SK-N-SH treated with all-trans-retinoic acid at 6 μM for 48 hours (cell line): ENCODE measurements at regions not wholly inside any gene's neighbourhood (a gene's known extent, or its start where the extent isn't known, plus 50 kb on each side); places are given as distances from the start of the nearest gene placed in this dataset.

Experiments
- BACH2 ChIP-seq: fragments of 250-450 bp; sonication (Bioruptor Pico); IDR thresholded peaks from 2 replicates; pipeline ENCODE4 v1.9.0; 2021; ENCODE audit warnings: mild to moderate bottlenecking, borderline replicate concordance
- ESRRG ChIP-seq: fragments of 250-450 bp; sonication (Bioruptor Pico); IDR thresholded peaks from 2 replicates; pipeline ENCODE4 v1.6.1; 2021; ENCODE audit warnings: mild to moderate bottlenecking
- ISL1 ChIP-seq: fragments of 250-450 bp; sonication (Bioruptor Pico); IDR thresholded peaks from 2 replicates; pipeline ENCODE4 v2.1.2; 2022; ENCODE audit warnings: mild to moderate bottlenecking, moderate library complexity
- PATZ1 ChIP-seq: fragments of 250-450 bp; sonication (Bioruptor Pico); IDR thresholded peaks from 2 replicates; pipeline ENCODE4 v1.8.0; 2020; ENCODE audit warnings: mild to moderate bottlenecking, moderate library complexity, borderline replicate concordance
- RARB ChIP-seq: fragments of 250-450 bp; sonication (Bioruptor Pico); IDR thresholded peaks from 2 replicates; pipeline ENCODE4 v1.8.0; 2021; ENCODE audit warnings: mild to moderate bottlenecking, moderate library complexity
- TCF4 ChIP-seq: fragments of 250-450 bp; sonication (Bioruptor Pico); IDR thresholded peaks from 2 replicates; pipeline ENCODE4 v1.8.0; 2021; ENCODE audit warnings: mild to moderate bottlenecking, moderate library complexity, borderline replicate concordance
- TOX ChIP-seq: fragments of 250-450 bp; sonication (Bioruptor Pico); IDR thresholded peaks from 2 replicates; pipeline ENCODE4 v1.8.0; 2021; ENCODE audit warnings: mild to moderate bottlenecking, moderate library complexity, borderline replicate concordance
- ZFP30 ChIP-seq: fragments of 450-650 bp; formaldehyde crosslinking; IDR thresholded peaks from 2 replicates; pipeline ENCODE4 v1.5.0; 2022; ENCODE audit warnings: mild to moderate bottlenecking, moderate library complexity
- ZNF565 ChIP-seq: fragments of 450-650 bp; formaldehyde crosslinking; conservative IDR thresholded peaks from 2 replicates; pipeline ENCODE4 v1.5.0; 2020; ENCODE audit warnings: low read depth, mild to moderate bottlenecking, moderate library complexity
- ZNF70 ChIP-seq: fragments of 450-650 bp; formaldehyde crosslinking; IDR thresholded peaks from 2 replicates; pipeline ENCODE4 v1.5.0; 2020; ENCODE audit warnings: mild to moderate bottlenecking, moderate library complexity
- TF ChIP-seq, protein P1 (sequence below): fragments of 250-450 bp; sonication (Bioruptor Pico); IDR thresholded peaks from 2 replicates; pipeline ENCODE4 v1.5.0; 2020; ENCODE audit warnings: mild to moderate bottlenecking, moderate library complexity

DNA sequence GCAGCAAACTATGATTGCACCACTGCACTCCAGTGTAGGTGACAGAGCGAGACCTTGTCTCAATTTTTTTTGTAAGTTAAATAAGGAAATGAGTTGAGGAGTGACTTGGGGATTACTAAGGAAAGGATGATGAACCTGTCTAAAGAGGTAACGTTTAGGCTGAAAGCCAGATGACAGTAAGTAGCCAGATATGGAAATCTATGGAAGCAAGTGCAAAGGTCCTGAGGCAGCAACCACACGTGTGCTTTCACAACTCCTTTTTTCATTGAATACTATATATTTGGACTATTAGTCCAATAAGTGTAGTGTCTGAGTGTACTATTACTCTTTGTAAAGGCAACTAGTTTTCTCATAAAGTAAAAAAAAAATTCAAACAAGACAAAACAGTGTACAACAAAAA is 147.4 kb downstream of the CD24 start:
- TF ChIP-seq BACH2 (CRISPR knock-in tag): no peak
- TF ChIP-seq ZNF70 (CRISPR knock-in tag): no peak
- TF ChIP-seq TCF4 (CRISPR knock-in tag): no peak
- TF ChIP-seq ISL1 (CRISPR knock-in tag): no peak
- no peak for TF ChIP-seq TOX (CRISPR knock-in tag)
- no peak for TF ChIP-seq ZFP30 (CRISPR knock-in tag)
- no peak for TF ChIP-seq PATZ1 (CRISPR knock-in tag)
- TF ChIP-seq, protein P1, sequence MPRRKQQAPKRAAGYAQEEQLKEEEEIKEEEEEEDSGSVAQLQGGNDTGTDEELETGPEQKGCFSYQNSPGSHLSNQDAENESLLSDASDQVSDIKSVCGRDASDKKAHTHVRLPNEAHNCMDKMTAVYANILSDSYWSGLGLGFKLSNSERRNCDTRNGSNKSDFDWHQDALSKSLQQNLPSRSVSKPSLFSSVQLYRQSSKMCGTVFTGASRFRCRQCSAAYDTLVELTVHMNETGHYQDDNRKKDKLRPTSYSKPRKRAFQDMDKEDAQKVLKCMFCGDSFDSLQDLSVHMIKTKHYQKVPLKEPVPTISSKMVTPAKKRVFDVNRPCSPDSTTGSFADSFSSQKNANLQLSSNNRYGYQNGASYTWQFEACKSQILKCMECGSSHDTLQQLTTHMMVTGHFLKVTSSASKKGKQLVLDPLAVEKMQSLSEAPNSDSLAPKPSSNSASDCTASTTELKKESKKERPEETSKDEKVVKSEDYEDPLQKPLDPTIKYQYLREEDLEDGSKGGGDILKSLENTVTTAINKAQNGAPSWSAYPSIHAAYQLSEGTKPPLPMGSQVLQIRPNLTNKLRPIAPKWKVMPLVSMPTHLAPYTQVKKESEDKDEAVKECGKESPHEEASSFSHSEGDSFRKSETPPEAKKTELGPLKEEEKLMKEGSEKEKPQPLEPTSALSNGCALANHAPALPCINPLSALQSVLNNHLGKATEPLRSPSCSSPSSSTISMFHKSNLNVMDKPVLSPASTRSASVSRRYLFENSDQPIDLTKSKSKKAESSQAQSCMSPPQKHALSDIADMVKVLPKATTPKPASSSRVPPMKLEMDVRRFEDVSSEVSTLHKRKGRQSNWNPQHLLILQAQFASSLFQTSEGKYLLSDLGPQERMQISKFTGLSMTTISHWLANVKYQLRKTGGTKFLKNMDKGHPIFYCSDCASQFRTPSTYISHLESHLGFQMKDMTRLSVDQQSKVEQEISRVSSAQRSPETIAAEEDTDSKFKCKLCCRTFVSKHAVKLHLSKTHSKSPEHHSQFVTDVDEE: no peak
- no peak for TF ChIP-seq RARB
- no peak for TF ChIP-seq ESRRG (CRISPR knock-in tag)
- TF ChIP-seq ZNF565 (CRISPR knock-in tag): no peak
